Neural cell (in vitro differentiated cells): ENCODE measurements at regions not wholly inside any gene's neighbourhood (a gene's known extent, or its start where the extent isn't known, plus 50 kb on each side); places are given as distances from the start of the nearest gene placed in this dataset.

Source experiments
- H2AFZ ChIP-seq: fragments of 200-600, 300-800 bp; sonication (generic), shearing (Covaris generic); 2 replicates; pipeline ENCODE4 v1.6.0; 2014; ENCODE audit warnings: low read depth, mild to moderate bottlenecking, antibody characterized with exemption, low read length, moderate library complexity
- H3F3A ChIP-seq: fragments of 200-600 bp; shearing (Covaris generic); 2 replicates; pipeline ENCODE4 v1.6.1; 2016; ENCODE audit warnings: mild to moderate bottlenecking, moderate library complexity, mixed read lengths, antibody characterized with exemption, low read length; ENCODE audit not compliant: insufficient read depth, poor library complexity, severe bottlenecking
- H3K27ac ChIP-seq: fragments of 200-600, 300-800 bp; sonication (generic), shearing (Covaris generic); 2 replicates; pipeline ENCODE4 v1.5.1; 2014; ENCODE audit warnings: mild to moderate bottlenecking, low read length, moderate library complexity
- H3K27me3 ChIP-seq: fragments of 300-800, 200-600 bp; sonication (generic), shearing (Covaris generic); 2 replicates; pipeline ENCODE4 v1.6.0; 2014; ENCODE audit warnings: mild to moderate bottlenecking, low read depth, low read length, moderate library complexity; ENCODE audit not compliant: insufficient read depth
- H3K36me3 ChIP-seq: fragments of 300-800, 200-600 bp; sonication (generic), shearing (Covaris generic); 2 replicates; pipeline ENCODE4 v1.5.1; 2014; ENCODE audit warnings: mild to moderate bottlenecking, antibody characterized with exemption, low read length, moderate library complexity; ENCODE audit not compliant: insufficient read depth
- H3K4me2 ChIP-seq: fragments of 300-800, 200-600 bp; sonication (generic), shearing (Covaris generic); 2 replicates; pipeline ENCODE4 v1.6.0; 2014; ENCODE audit warnings: mild to moderate bottlenecking, low read length
- H3K4me3 ChIP-seq: fragments of 300-800, 200-600 bp; sonication (generic), shearing (Covaris generic); 2 replicates; pipeline ENCODE4 v1.5.1; 2014; ENCODE audit warnings: mild to moderate bottlenecking, low read length, moderate library complexity
- H3K79me2 ChIP-seq: fragments of 200-600 bp; shearing (Covaris generic); replicated peaks from 2 replicates; pipeline ENCODE4 v1.6.0; 2014; ENCODE audit warnings: mild to moderate bottlenecking, low read length, moderate library complexity; ENCODE audit not compliant: insufficient read depth
- H3K9ac ChIP-seq: fragments of 300-800, 200-600 bp; sonication (generic), shearing (Covaris generic); 2 replicates; pipeline ENCODE4 v1.6.1; 2016; ENCODE audit warnings: mild to moderate bottlenecking, low read length, mixed read lengths
- H3K9me2 ChIP-seq: fragments of 200-600 bp; shearing (Covaris generic); 2 replicates; pipeline ENCODE4 v1.6.1; 2016; ENCODE audit warnings: mild to moderate bottlenecking, low read length, mixed read lengths; ENCODE audit not compliant: insufficient read depth
- H3K9me3 ChIP-seq: fragments of 200-600, 300-800 bp; sonication (generic), shearing (Covaris generic); 2 replicates; pipeline ENCODE4 v1.6.1; 2016; ENCODE audit warnings: mild to moderate bottlenecking, mixed run types, low read length, moderate library complexity, mixed read lengths
- H4K20me1 ChIP-seq: fragments of 200-600 bp; shearing (Covaris generic); 2 replicates; pipeline ENCODE4 v1.6.1; 2016; ENCODE audit warnings: mild to moderate bottlenecking, mixed run types; ENCODE audit not compliant: insufficient read depth
- EP300 ChIP-seq: fragments of 450-650 bp; conservative IDR thresholded peaks from 2 replicates; pipeline ENCODE4 v1.6.1; 2014; ENCODE audit warnings: antibody characterized with exemption, mild to moderate bottlenecking, moderate library complexity; ENCODE audit not compliant: poor library complexity, severe bottlenecking
- EZH2 ChIP-seq: fragments of 200-600, 300-800 bp; shearing (Covaris generic), sonication (generic); IDR thresholded peaks from 2 replicates; pipeline ENCODE4 v1.6.1; 2014; ENCODE audit warnings: antibody characterized with exemption, low read length, borderline replicate concordance, mild to moderate bottlenecking; ENCODE audit not compliant: insufficient read depth, poor library complexity, severe bottlenecking
- MXI1 ChIP-seq: fragments of 450-650 bp; conservative IDR thresholded peaks from 2 replicates; pipeline ENCODE4 v1.6.1; 2014; ENCODE audit warnings: antibody characterized with exemption, mild to moderate bottlenecking; ENCODE audit not compliant: poor library complexity, severe bottlenecking
- POLR2AphosphoS5 ChIP-seq: IDR thresholded peaks from 2 replicates; pipeline ENCODE4 v1.6.1; 2012
- RAD21 ChIP-seq: fragments of 450-650 bp; conservative IDR thresholded peaks from 2 replicates; pipeline ENCODE4 v1.6.1; 2014; ENCODE audit warnings: antibody characterized with exemption, mild to moderate bottlenecking, moderate library complexity
- REST ChIP-seq: IDR thresholded peaks from 2 replicates; pipeline ENCODE4 v1.6.1; 2012; ENCODE audit warnings: borderline replicate concordance
- SMC3 ChIP-seq: fragments of 450-650 bp; conservative IDR thresholded peaks from 2 replicates; pipeline ENCODE4 v1.6.1; 2014; ENCODE audit warnings: antibody characterized with exemption, mild to moderate bottlenecking, moderate library complexity; ENCODE audit not compliant: poor library complexity
- TAF1 ChIP-seq: IDR thresholded peaks from 2 replicates; pipeline ENCODE4 v1.6.1; 2012; ENCODE audit warnings: low read depth
- TF ChIP-seq, protein P1 (sequence below): fragments of 450-650 bp; IDR thresholded peaks from 2 replicates; pipeline ENCODE4 v1.5.1; 2014; ENCODE audit warnings: antibody characterized with exemption, mild to moderate bottlenecking, moderate library complexity; ENCODE audit not compliant: poor library complexity, severe bottlenecking

- TF ChIP-seq, protein P1, sequence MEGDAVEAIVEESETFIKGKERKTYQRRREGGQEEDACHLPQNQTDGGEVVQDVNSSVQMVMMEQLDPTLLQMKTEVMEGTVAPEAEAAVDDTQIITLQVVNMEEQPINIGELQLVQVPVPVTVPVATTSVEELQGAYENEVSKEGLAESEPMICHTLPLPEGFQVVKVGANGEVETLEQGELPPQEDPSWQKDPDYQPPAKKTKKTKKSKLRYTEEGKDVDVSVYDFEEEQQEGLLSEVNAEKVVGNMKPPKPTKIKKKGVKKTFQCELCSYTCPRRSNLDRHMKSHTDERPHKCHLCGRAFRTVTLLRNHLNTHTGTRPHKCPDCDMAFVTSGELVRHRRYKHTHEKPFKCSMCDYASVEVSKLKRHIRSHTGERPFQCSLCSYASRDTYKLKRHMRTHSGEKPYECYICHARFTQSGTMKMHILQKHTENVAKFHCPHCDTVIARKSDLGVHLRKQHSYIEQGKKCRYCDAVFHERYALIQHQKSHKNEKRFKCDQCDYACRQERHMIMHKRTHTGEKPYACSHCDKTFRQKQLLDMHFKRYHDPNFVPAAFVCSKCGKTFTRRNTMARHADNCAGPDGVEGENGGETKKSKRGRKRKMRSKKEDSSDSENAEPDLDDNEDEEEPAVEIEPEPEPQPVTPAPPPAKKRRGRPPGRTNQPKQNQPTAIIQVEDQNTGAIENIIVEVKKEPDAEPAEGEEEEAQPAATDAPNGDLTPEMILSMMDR, result no peak
- TF ChIP-seq REST (no peak), SMC3 (no peak), TAF1 (no peak), POLR2AphosphoS5 (no peak), MXI1 (no peak), EZH2 (no peak), EP300 (no peak), RAD21 (no peak)
- Histone ChIP-seq H3K9me3 (no peaks in the 10 kb centered on the region), H3F3A (no peaks in the 10 kb centered on the region), H3K27ac (no peak overlapping the region), H3K9me2 (no peaks in the 10 kb centered on the region), H3K4me2 (no peak overlapping the region), H3K27me3 (no peaks in the 10 kb centered on the region), H3K4me3 (no peak overlapping the region), H3K79me2 (no peaks in the 10 kb centered on the region), H3K36me3 (no peaks in the 10 kb centered on the region), H4K20me1 (no peaks in the 10 kb centered on the region), H2AFZ (no peak overlapping the region), H3K9ac (no peak overlapping the region)
These were observed 251.5 kb upstream of the PLPP4 start for GRCh38 chr10:120205368-120206018.

- Histone ChIP-seq H3K4me3 (no peak overlapping the region), H3K9me2 (no peaks in the 10 kb centered on the region), H3K9ac (no peak overlapping the region), H3K4me2 (no peak overlapping the region), H3K79me2 (no peaks in the 10 kb centered on the region), H3F3A (no peaks in the 10 kb centered on the region), H4K20me1 (no peaks in the 10 kb centered on the region), H2AFZ (no peak overlapping the region), H3K27me3 (no peaks in the 10 kb centered on the region), H3K36me3 (no peaks in the 10 kb centered on the region), H3K27ac (no peak overlapping the region), H3K9me3 (no peaks in the 10 kb centered on the region)
- TF ChIP-seq, protein P1, result no peak
- TF ChIP-seq POLR2AphosphoS5, result no peak
- no peak for TF ChIP-seq SMC3
- TF ChIP-seq RAD21, result no peak
- TF ChIP-seq EP300, result no peak
These were observed 248.5 kb upstream of the PLPP4 start for GRCh38 chr10:120208488-120208887.
